G401 (cell line): ENCODE measurements at regions not wholly inside any gene's neighbourhood (a gene's known extent, or its start where the extent isn't known, plus 50 kb on each side); places are given as distances from the start of the nearest gene placed in this dataset.
A peak's percentile ranks its signal among the peaks of the same experiment; 100 is the strongest.

Experiments used
- DNase-seq: peaks from one replicate; pipeline ENCODE4 v3.0.0-alpha.2; 2015; ENCODE audit warnings: low spot score
- in situ Hi-C: cut with HindIII; loops from 2 replicates; pipeline ENCODE4 v1.10.0; 2016; ENCODE audit warnings: low sequenced_read_pairs, mixed read lengths

GRCh38 chr11:92276773-92277172, 52.2 kb downstream of the FAT3 start:
- DNase-seq = no peak
- in situ Hi-C loops = no loop called here

GRCh38 chr11:92277871-92278270, 53.3 kb downstream of the FAT3 start:
- in situ Hi-C loops = no loop called here
- DNase-seq = no peak

GRCh38 chr11:92278791-92279433, 54.3 kb downstream of the FAT3 start:
- DNase-seq = no peak
- in situ Hi-C loops = no loop called here

- in situ Hi-C loops = no loop called here
- no peak for DNase-seq
These were observed 59.5 kb downstream of the FAT3 start for GRCh38 chr11:92284107-92284506.

- DNase-seq = no peak
- in situ Hi-C loops = no loop called here
These were observed 59.9 kb downstream of the FAT3 start for GRCh38 chr11:92284558-92284957.

- in situ Hi-C loops = no loop called here
- DNase-seq = no peak
These were observed 61.2 kb downstream of the FAT3 start for GRCh38 chr11:92285776-92286175.

- in situ Hi-C loops = no loop called here
- no peak for DNase-seq
These were observed 62.1 kb downstream of the FAT3 start for GRCh38 chr11:92286709-92287108.

- DNase-seq = no peak
- in situ Hi-C loops = no loop called here
These were observed 70.8 kb downstream of the FAT3 start for GRCh38 chr11:92295175-92296137.

GRCh38 chr11:92296138-92296515, 71.5 kb downstream of the FAT3 start:
- DNase-seq = no peak
- in situ Hi-C loops = no loop called here

GRCh38 chr11:92297567-92298553, 73.2 kb downstream of the FAT3 start:
- in situ Hi-C loops = no loop called here
- DNase-seq = no peak

- no peak for DNase-seq
- in situ Hi-C loops = no loop called here
These were observed 76.3 kb downstream of the FAT3 start for GRCh38 chr11:92300876-92301275.

- no peak for DNase-seq
- in situ Hi-C loops = no loop called here
These were observed 78.2 kb downstream of the FAT3 start for GRCh38 chr11:92302770-92303169.

GRCh38 chr11:92304271-92304670, 79.7 kb downstream of the FAT3 start:
- DNase-seq = no peak
- in situ Hi-C loops = no loop called here

- in situ Hi-C loops = no loop called here
These were observed 82.4 kb downstream of the FAT3 start for GRCh38 chr11:92306966-92307510.

GRCh38 chr11:92308366-92308765, 83.7 kb downstream of the FAT3 start:
- in situ Hi-C loops = no loop called here

More at GRCh38 chr11:92306966-92307510, 82.4 kb downstream of the FAT3 start:
- no peak for DNase-seq

GRCh38 chr11:92311616-92312449, 87.2 kb downstream of the FAT3 start:
- in situ Hi-C loops = no loop called here
- DNase-seq = no peak

More at GRCh38 chr11:92308366-92308765, 83.7 kb downstream of the FAT3 start:
- no peak for DNase-seq

- in situ Hi-C loops = no loop called here
- no peak for DNase-seq
These were observed 89.2 kb downstream of the FAT3 start for GRCh38 chr11:92313784-92314183.

GRCh38 chr11:92314499-92314898, 89.9 kb downstream of the FAT3 start:
- in situ Hi-C loops = no loop called here
- DNase-seq = peak; percentile 22
